K562 (cell line): ENCODE measurements at regions not wholly inside any gene's neighbourhood (a gene's known extent, or its start where the extent isn't known, plus 50 kb on each side); places are given as distances from the start of the nearest gene placed in this dataset.

Source experiments
- ATAC-seq: fragments of 200-7000 bp; cut with Tn5 transposase; 3 replicates; pipeline ENCODE4 v1.9.1; 2020; ENCODE audit warnings: moderate library complexity
- BruUV-seq: library from RNA; stranded (reverse); fragments of 400-500 nt; replicated peaks from 2 replicates; lab custom pipeline; 2021; lab: Mats Ljungman, UMichigan
- CTCF ChIA-PET: fragments of 300-600 bp; formaldehyde crosslinking; extraction: SDS; loops from one replicate; lab custom pipeline; 2021; ENCODE audit warnings: low intra/inter-chr PET ratio; lab: Yijun Ruan, JAX
- POLR2A ChIA-PET: fragments of 300-600, 350-650 bp; sonication (Branson Sonifier 250); formaldehyde crosslinking; extraction: SDS; loops from one replicate; lab custom pipeline; 2021; ENCODE audit warnings: antibody characterized with exemption, inconsistent platforms; lab: Yijun Ruan, JAX
- DNase-seq, 4 experiments: peaks; one replicate each; pipeline versions ENCODE4 v3.0.0 to v3.0.0-alpha.2; 2011 to 2018; ENCODE audit warnings: low spot score in 3 of 4, mixed read lengths in 3 of 4; ENCODE audit errors: extremely low read depth in 1 of 4
- FAIRE-seq: peaks from 2 replicates; lab custom pipeline; 2011; peaks lifted over from hg19 to GRCh38; lab: Jason Lieb, UNC
- H2AFZ ChIP-seq: 2 replicates; pipeline ENCODE4 v1.6.0; 2011; ENCODE audit warnings: low read depth, low read length, control low read depth, inconsistent platforms
- H3K27ac ChIP-seq: fragments of 200-600 bp; 3 replicates; pipeline ENCODE4 v1.8.0; 2011; ENCODE audit warnings: low read depth, mild to moderate bottlenecking, control low read depth, inconsistent platforms, low read length, moderate library complexity, mixed read lengths; ENCODE audit errors: extremely low read depth
- H3K27me3 ChIP-seq, 2 experiments: fragments of 300-600 bp in 1 of 2; 2 replicates in 1 of 2; 3 replicates in 1 of 2; pipeline versions ENCODE4 v1.6.0 to v1.8.0; 2011; ENCODE audit warnings: inconsistent platforms in 2 of 2, low read length in 2 of 2, mild to moderate bottlenecking in 1 of 2, mixed read lengths in 1 of 2, moderate library complexity in 1 of 2; ENCODE audit not compliant: control insufficient read depth in 2 of 2, insufficient read depth in 2 of 2
- H3K36me3 ChIP-seq: fragments of 300-600 bp; 3 replicates; pipeline ENCODE4 v1.8.0; 2011; ENCODE audit warnings: mild to moderate bottlenecking, low read length, inconsistent platforms; ENCODE audit not compliant: control insufficient read depth, insufficient read depth
- H3K4me1 ChIP-seq, 2 experiments: fragments of 200-600 bp in 1 of 2; replicated peaks in 1 of 2; 2 replicates in 1 of 2; 3 replicates in 1 of 2; pipeline versions ENCODE4 v1.5.1 to v1.8.0; 2011; ENCODE audit warnings: inconsistent platforms in 2 of 2, low read length in 2 of 2, mild to moderate bottlenecking in 1 of 2, mixed read lengths in 1 of 2, moderate library complexity in 1 of 2; ENCODE audit not compliant: control insufficient read depth in 2 of 2, insufficient read depth in 2 of 2
- H3K4me2 ChIP-seq: 2 replicates; pipeline ENCODE4 v1.6.1; 2011; ENCODE audit warnings: low read length, control low read depth, inconsistent platforms, mixed read lengths; ENCODE audit not compliant: insufficient read depth
- H3K4me3 ChIP-seq: fragments of 200-600 bp; sonication (generic), shearing (Covaris generic); 2 replicates; pipeline ENCODE4 v1.5.1; 2016; ENCODE audit warnings: control low read depth, inconsistent platforms
- H3K79me2 ChIP-seq: fragments of 200-600 bp; 3 replicates; pipeline ENCODE4 v1.8.0; 2011; ENCODE audit warnings: low read length, inconsistent platforms; ENCODE audit not compliant: control insufficient read depth, insufficient read depth
- H3K9ac ChIP-seq, 2 experiments: 2 replicates each; pipeline versions ENCODE4 v1.6.0 to v1.6.1; 2011; ENCODE audit warnings: low read depth in 2 of 2, low read length in 2 of 2, control low read depth in 1 of 2, inconsistent platforms in 1 of 2, mild to moderate bottlenecking in 1 of 2, mixed read lengths in 1 of 2; ENCODE audit not compliant: insufficient read depth in 1 of 2
- H3K9me1 ChIP-seq: one replicate; pipeline ENCODE4 v1.6.0; 2011; ENCODE audit warnings: inconsistent platforms, mild to moderate bottlenecking, low read length, moderate library complexity; ENCODE audit not compliant: control insufficient read depth, insufficient read depth
- H3K9me3 ChIP-seq: replicated peaks from 2 replicates; pipeline ENCODE4 v1.5.1; 2011; ENCODE audit warnings: low read depth, low read length, inconsistent platforms; ENCODE audit not compliant: control insufficient read depth, insufficient read depth
- H4K20me1 ChIP-seq: replicated peaks from 2 replicates; pipeline ENCODE4 v1.6.1; 2011; ENCODE audit warnings: low read length, inconsistent platforms, mixed read lengths; ENCODE audit not compliant: control insufficient read depth, insufficient read depth
- FIP1L1 ChIP-seq: fragments of 200-400 bp; formaldehyde crosslinking; IDR thresholded peaks from 2 replicates; pipeline ENCODE4 v1.6.1; 2018; ENCODE audit warnings: mild to moderate bottlenecking, low read depth, low read length; ENCODE audit not compliant: poor library complexity, severe bottlenecking
- SIRT6 ChIP-seq: IDR thresholded peaks from one replicate; pipeline ENCODE4 v1.6.1; 2012; ENCODE audit warnings: low read depth, mild to moderate bottlenecking, control low read depth, inconsistent platforms, low read length, moderate library complexity
- SIX5 ChIP-seq, 2 experiments: IDR thresholded peaks; 2 replicates each; pipeline ENCODE4 v1.6.1; 2011; ENCODE audit warnings: low read length in 2 of 2, borderline replicate concordance in 1 of 2, low read depth in 1 of 2, mild to moderate bottlenecking in 1 of 2, moderate library complexity in 1 of 2; ENCODE audit not compliant: insufficient read depth in 1 of 2
- ZNF263 ChIP-seq: sonication (generic); formaldehyde crosslinking; IDR thresholded peaks from 2 replicates; pipeline ENCODE4 v1.8.0; 2022; ENCODE audit warnings: mild to moderate bottlenecking, missing genetic modification reagents, borderline replicate concordance
- WGBS: fragments of 100-300 bp; shearing (Covaris generic); methylation state at CpG from one replicate; pipeline ENCODE4 v1.1.6; 2016; ENCODE audit warnings: low coverage, mixed read lengths; ENCODE audit not compliant: insufficient coverage; ENCODE audit errors: missing lambda C conversion rate; 5-methylcytosine and 5-hydroxymethylcytosine counted together
- in situ Hi-C: fragments of 300-500 bp; cut with MboI; formaldehyde crosslinking; loops from 4 replicates; pipeline ENCODE4 v1.15.0; 2018; ENCODE audit warnings: inconsistent platforms, mixed read lengths
- intact Hi-C: fragments of 100-400 bp; cut with micrococcal nuclease; formaldehyde crosslinking; loops from 2 replicates; pipeline ENCODE4 v1.14.2; 2022
- TF ChIP-seq, protein P1 (sequence below): sonication (generic); formaldehyde crosslinking; IDR thresholded peaks from 2 replicates; pipeline ENCODE4 v1.8.1; 2023; ENCODE audit warnings: mild to moderate bottlenecking, missing genetic modification reagents, moderate library complexity

DNA sequence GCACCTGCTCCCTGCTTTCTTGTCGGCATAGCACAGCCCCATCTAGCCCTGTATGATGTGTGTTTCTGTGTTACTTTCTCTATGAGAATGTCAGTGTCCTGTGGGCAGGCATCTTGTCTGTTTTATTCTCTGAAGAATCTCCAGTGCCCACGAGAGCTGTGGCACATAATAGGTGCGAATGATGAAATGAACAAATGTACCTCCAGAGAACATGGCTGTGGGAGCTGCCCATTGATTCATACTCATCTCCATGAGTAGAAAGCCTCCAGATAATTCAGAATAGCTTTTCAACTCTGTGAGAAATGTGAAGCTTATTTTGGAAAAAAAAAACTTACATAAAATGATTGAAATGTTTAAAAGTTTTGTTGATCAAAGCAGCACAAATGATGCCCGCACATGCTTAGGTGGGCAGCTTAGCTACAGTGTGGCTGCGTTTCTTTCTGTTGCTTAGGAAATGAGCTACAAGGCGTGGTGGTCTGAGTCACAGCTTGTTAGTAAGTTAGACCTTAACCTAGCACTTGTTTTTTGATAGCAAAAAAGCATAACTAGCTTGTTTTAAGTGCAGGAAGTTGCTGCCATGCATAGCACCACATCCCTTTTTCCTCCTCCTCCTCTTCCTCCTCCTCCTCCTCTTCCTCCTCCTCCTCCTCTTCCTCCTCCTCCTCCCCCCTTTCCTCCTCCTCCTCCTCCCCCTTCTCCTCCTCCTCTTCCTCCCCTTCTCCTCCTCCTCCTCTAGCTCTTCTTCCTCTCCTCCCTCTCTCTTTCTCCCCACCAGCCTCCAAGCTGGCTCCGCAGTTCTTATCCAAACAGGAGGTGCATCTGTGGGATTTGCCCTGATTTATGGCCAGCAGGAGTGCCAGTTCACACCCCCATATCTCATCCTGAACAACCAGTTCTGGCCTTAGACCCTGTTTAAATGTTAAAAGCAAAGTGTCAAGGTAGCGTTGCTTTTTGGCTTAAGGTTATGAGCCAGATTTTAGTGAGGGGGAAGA is 221.5 kb downstream of the IRF8 start:
- Histone ChIP-seq H3K79me2 (no peaks in the 10 kb centered on the region), H3K9me1 (no peaks in the 10 kb centered on the region), H2AFZ (no peak overlapping the region), H3K4me3 (no peak overlapping the region), H3K27ac (no peak overlapping the region), H3K4me2 (no peak overlapping the region), H4K20me1 (no peaks in the 10 kb centered on the region; the same call in 1 of the 2 replicates), H3K36me3 (no peaks in the 10 kb centered on the region), H3K9me3 (no peaks in the 10 kb centered on the region), H3K4me1 (no peaks in the 10 kb centered on the region), H3K9ac (no peak overlapping the region), H3K27me3 (peaks cover 15 to 50% of the 10 kb centered on the region in 2 experiments)
- intact Hi-C loops = no loop called here
- CTCF ChIA-PET = no interaction called here
- no peak for DNase-seq
- no peak for FAIRE-seq
- TF ChIP-seq FIP1L1 (no peak), SIX5 (IDR thresholded peaks at IDR 0.05; ENCODE audit: borderline replicate concordance in 1 of 2, insufficient read depth in 1 of 2, low read depth in 1 of 2, low read length in 2 of 2) (no peak), SIRT6 (no peak), ZNF263 (CRISPR knock-in tag) (peak; percentile 40; the same call in 1 of the 2 replicates)
- TF ChIP-seq, protein P1, sequence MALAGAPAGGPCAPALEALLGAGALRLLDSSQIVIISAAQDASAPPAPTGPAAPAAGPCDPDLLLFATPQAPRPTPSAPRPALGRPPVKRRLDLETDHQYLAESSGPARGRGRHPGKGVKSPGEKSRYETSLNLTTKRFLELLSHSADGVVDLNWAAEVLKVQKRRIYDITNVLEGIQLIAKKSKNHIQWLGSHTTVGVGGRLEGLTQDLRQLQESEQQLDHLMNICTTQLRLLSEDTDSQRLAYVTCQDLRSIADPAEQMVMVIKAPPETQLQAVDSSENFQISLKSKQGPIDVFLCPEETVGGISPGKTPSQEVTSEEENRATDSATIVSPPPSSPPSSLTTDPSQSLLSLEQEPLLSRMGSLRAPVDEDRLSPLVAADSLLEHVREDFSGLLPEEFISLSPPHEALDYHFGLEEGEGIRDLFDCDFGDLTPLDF (CRISPR knock-in tag) = no peak
- POLR2A ChIA-PET = interaction anchor here (0.6 kb wide), 1 partner anchor 78 kb away, joined by 3 read pairs; no protein-coding TSS in a partner anchor
- no TSS peak for BruUV-seq
- 0% methylated on average over 8 of the region's 8 CpGs for WGBS
- in situ Hi-C loops = no loop called here
- no peak for ATAC-seq
